B cell (primary cell): ENCODE measurements at regions not wholly inside any gene's neighbourhood (a gene's known extent, or its start where the extent isn't known, plus 50 kb on each side); places are given as distances from the start of the nearest gene placed in this dataset.

Experiments used
- ATAC-seq: fragments of 200-7000 bp; cut with Tn5 transposase; one replicate; pipeline ENCODE4 v1.10.0; 2021; ENCODE audit warnings: low read depth, mild to moderate bottlenecking, moderate number of reproducible peaks, moderate library complexity
- CTCF ChIA-PET: fragments of 350-600 bp; sonication (Branson Sonifier 250); formaldehyde crosslinking; loops from one replicate; lab custom pipeline; 2021; ENCODE audit warnings: antibody characterized with exemption, inconsistent platforms; lab: Charles Lee
- POLR2A ChIA-PET: fragments of 350-600 bp; sonication (Branson Sonifier 250); formaldehyde crosslinking; loops from one replicate; lab custom pipeline; 2021; ENCODE audit warnings: antibody characterized with exemption; lab: Charles Lee
- DNase-seq: peaks from one replicate; pipeline ENCODE4 v3.0.0; 2013
- H2AFZ ChIP-seq: 2 replicates; pipeline ENCODE4 v1.6.1; 2012; ENCODE audit warnings: mild to moderate bottlenecking, low read depth, low read length; ENCODE audit not compliant: insufficient read depth, poor library complexity, severe bottlenecking
- H3K27ac ChIP-seq, 2 donors: 1 replicate in 1 of 2; 2 replicates in 1 of 2; pipeline ENCODE4 v1.5.1; 2012 to 2013; ENCODE audit warnings: low read length in 2 of 2, mild to moderate bottlenecking in 2 of 2, moderate library complexity in 1 of 2
- H3K27me3 ChIP-seq, 4 experiments: fragments of 200-600 bp in 1 of 4; sonication (generic) in 1 of 4; replicated peaks in 1 of 4; 1 replicate in 2 of 4; 2 replicates in 2 of 4; pipeline versions ENCODE4 v1.6.1 to v1.7.0; 2013 to 2016; ENCODE audit warnings: low read length in 3 of 4, mild to moderate bottlenecking in 2 of 4, mixed read lengths in 1 of 4, moderate library complexity in 1 of 4; ENCODE audit not compliant: insufficient read depth in 4 of 4, control insufficient read depth in 3 of 4; ENCODE audit errors: control extremely low read depth in 1 of 4
- H3K36me3 ChIP-seq, 2 experiments: replicated peaks in 1 of 2; 1 replicate in 1 of 2; 2 replicates in 1 of 2; pipeline versions ENCODE4 v1.6.1 to v1.7.1; 2013; ENCODE audit warnings: low read length in 1 of 2; ENCODE audit not compliant: insufficient read depth in 2 of 2, control insufficient read depth in 1 of 2; ENCODE audit errors: control extremely low read depth in 1 of 2, extremely low read depth in 1 of 2
- H3K4me1 ChIP-seq, 2 donors: fragments of 200-600 bp in 1 of 2; sonication (generic) in 1 of 2; 1 replicate in 1 of 2; 2 replicates in 1 of 2; pipeline versions ENCODE4 v1.5.1 to v1.6.1; 2013 to 2017; ENCODE audit warnings: low read length in 2 of 2; ENCODE audit not compliant: control insufficient read depth in 2 of 2, insufficient read depth in 2 of 2
- H3K4me2 ChIP-seq: replicated peaks from 2 replicates; pipeline ENCODE3; 2012; ENCODE audit warnings: mild to moderate bottlenecking, low read depth, low read length; ENCODE audit not compliant: poor library complexity, severe bottlenecking
- H3K4me3 ChIP-seq, 5 experiments: fragments of 200-600 bp in 1 of 5; sonication (generic) in 1 of 5; 1 replicate in 3 of 5; 2 replicates in 2 of 5; pipeline versions ENCODE4 v1.5.1 to v1.7.0; 2011 to 2016; ENCODE audit warnings: low read length in 4 of 5, mild to moderate bottlenecking in 4 of 5, low read depth in 2 of 5, control low read depth in 1 of 5, moderate library complexity in 1 of 5; ENCODE audit not compliant: insufficient read depth in 1 of 5; ENCODE audit errors: control extremely low read depth in 1 of 5, extremely low read depth in 1 of 5
- H3K79me2 ChIP-seq: fragments of 200-600 bp; sonication (generic); one replicate; pipeline ENCODE4 v1.6.0; 2016; ENCODE audit warnings: low read length; ENCODE audit not compliant: control insufficient read depth, insufficient read depth
- H3K9ac ChIP-seq: fragments of 200-600 bp; sonication (generic); 2 replicates; pipeline ENCODE4 v1.6.1; 2017; ENCODE audit warnings: mild to moderate bottlenecking, low read length, moderate library complexity
- H3K9me3 ChIP-seq, 3 donors: one replicate each; pipeline versions ENCODE4 v1.6.1 to v1.7.1; 2013; ENCODE audit warnings: low read length in 2 of 3; ENCODE audit not compliant: control insufficient read depth in 2 of 3, insufficient read depth in 1 of 3; ENCODE audit errors: control extremely low read depth in 1 of 3
- H4K20me1 ChIP-seq: 2 replicates; pipeline ENCODE4 v1.6.0; 2012; ENCODE audit warnings: mild to moderate bottlenecking, low read length; ENCODE audit not compliant: insufficient read depth, control insufficient read depth, poor library complexity, severe bottlenecking
- H3K27ac Mint-ChIP-seq: one replicate; pipeline ENCODE4 v1.8.0; 2021; ENCODE audit warnings: mixed read lengths
- H3K27me3 Mint-ChIP-seq: one replicate; pipeline ENCODE4 v1.8.0; 2021; ENCODE audit warnings: mixed read lengths
- H3K4me1 Mint-ChIP-seq: one replicate; pipeline ENCODE4 v1.8.0; 2021; ENCODE audit warnings: mixed read lengths
- H3K4me3 Mint-ChIP-seq: one replicate; pipeline ENCODE4 v1.8.0; 2021; ENCODE audit warnings: mixed read lengths
- H3K9me3 Mint-ChIP-seq: one replicate; pipeline ENCODE4 v1.8.0; 2022; ENCODE audit warnings: mixed read lengths; ENCODE audit not compliant: insufficient read depth
- EZH2 ChIP-seq: IDR thresholded peaks from 2 replicates; pipeline ENCODE4 v1.6.1; 2012; ENCODE audit warnings: borderline replicate concordance, low read depth, mild to moderate bottlenecking, moderate library complexity, low read length; ENCODE audit not compliant: insufficient read depth, poor library complexity, severe bottlenecking
- WGBS: methylation state at CpG from one replicate; pipeline ENCODE4 v1.1.5; 2013; ENCODE audit warnings: missing lambda C conversion rate; ENCODE audit not compliant: insufficient coverage; 5-methylcytosine and 5-hydroxymethylcytosine counted together
- intact Hi-C: fragments of 100-400 bp; cut with micrococcal nuclease; formaldehyde crosslinking; loops from one replicate; pipeline ENCODE4 v1.10.0; 2022
- TF ChIP-seq, protein P1 (sequence below): fragments of 200-600 bp; IDR thresholded peaks from one replicate; pipeline ENCODE4 v1.8.0; 2022; ENCODE audit warnings: antibody characterized with exemption, mild to moderate bottlenecking

DNA sequence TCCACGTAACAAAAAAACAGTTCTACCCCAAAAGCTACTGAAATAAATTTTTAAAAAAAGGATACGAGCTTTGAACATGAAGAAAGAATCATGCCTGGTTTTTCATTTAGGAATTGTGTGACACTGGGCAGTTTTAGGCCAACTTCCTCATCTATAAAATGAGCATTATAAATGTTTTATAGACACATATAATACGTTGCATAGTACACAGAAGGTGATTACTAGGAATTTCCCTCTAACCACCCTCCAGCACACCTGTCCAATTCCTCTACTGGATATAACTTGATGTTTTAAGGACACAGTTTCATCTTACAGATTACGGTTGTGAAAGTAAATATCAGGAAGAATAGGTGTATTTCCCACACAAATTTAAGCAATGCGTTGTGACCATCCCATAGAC is 85.5 kb upstream of the IQCM start:
- no CpG with 5 or more reads among the region's 5 CpGs for WGBS
- Histone ChIP-seq H3K4me1 (no peaks in the 10 kb centered on the region), H3K4me3 (no peak overlapping the region), H3K9ac (no peak overlapping the region), H3K79me2 (no peaks in the 10 kb centered on the region), H3K27ac (no peak overlapping the region), H3K4me2 (no peak overlapping the region), H3K9me3 (no peaks in the 10 kb centered on the region), H4K20me1 (no peaks in the 10 kb centered on the region), H3K36me3 (no peaks in the 10 kb centered on the region), H2AFZ (no peak overlapping the region), H3K27me3 (no peaks in the 10 kb centered on the region)
- TF ChIP-seq, protein P1, sequence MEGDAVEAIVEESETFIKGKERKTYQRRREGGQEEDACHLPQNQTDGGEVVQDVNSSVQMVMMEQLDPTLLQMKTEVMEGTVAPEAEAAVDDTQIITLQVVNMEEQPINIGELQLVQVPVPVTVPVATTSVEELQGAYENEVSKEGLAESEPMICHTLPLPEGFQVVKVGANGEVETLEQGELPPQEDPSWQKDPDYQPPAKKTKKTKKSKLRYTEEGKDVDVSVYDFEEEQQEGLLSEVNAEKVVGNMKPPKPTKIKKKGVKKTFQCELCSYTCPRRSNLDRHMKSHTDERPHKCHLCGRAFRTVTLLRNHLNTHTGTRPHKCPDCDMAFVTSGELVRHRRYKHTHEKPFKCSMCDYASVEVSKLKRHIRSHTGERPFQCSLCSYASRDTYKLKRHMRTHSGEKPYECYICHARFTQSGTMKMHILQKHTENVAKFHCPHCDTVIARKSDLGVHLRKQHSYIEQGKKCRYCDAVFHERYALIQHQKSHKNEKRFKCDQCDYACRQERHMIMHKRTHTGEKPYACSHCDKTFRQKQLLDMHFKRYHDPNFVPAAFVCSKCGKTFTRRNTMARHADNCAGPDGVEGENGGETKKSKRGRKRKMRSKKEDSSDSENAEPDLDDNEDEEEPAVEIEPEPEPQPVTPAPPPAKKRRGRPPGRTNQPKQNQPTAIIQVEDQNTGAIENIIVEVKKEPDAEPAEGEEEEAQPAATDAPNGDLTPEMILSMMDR: no peak
- no peak for TF ChIP-seq EZH2
- intact Hi-C loops: no loop called here
- Mint-ChIP-seq H3K27ac (no peak overlapping the region), H3K9me3 (no peaks in the 10 kb centered on the region), H3K27me3 (no peaks in the 10 kb centered on the region), H3K4me3 (no peak overlapping the region), H3K4me1 (no peaks in the 10 kb centered on the region)
- no peak for ATAC-seq
- CTCF ChIA-PET: no interaction called here
- DNase-seq: no peak
- POLR2A ChIA-PET: no interaction called here

DNA sequence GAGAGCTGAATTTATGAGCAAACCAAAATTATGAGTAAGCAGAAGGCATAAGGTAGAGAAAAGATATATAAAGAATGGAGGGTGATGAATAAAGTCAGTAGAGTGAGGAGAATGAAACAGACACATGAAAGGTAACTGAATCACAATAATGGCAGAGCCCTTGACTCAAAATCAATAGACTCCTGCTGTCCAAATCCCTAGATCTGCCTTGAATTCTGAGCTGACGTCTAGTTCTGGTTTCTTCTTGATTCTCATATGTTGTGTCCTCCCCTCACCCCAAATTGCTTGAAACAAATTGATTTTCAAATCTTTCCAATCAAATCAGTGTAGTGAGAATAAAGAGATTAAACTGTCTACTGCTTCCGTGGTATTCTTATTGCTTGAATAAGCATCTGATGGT is 86.6 kb upstream of the IQCM start:
- no peak overlapping the region for H3K4me3 ChIP-seq

More for the DNA sequence above, 86.6 kb upstream of the IQCM start:
- DNase-seq (no peak), ATAC-seq (no peak)
- Histone ChIP-seq H2AFZ (no peak overlapping the region), H3K9me3 (no peaks in the 10 kb centered on the region), H3K9ac (no peak overlapping the region), H3K27ac (no peak overlapping the region), H4K20me1 (no peaks in the 10 kb centered on the region), H3K4me1 (no peaks in the 10 kb centered on the region), H3K4me2 (no peak overlapping the region), H3K79me2 (no peaks in the 10 kb centered on the region), H3K36me3 (no peaks in the 10 kb centered on the region), H3K27me3 (no peaks in the 10 kb centered on the region)
- Mint-ChIP-seq H3K4me1 (no peaks in the 10 kb centered on the region), H3K9me3 (no peaks in the 10 kb centered on the region), H3K27me3 (no peaks in the 10 kb centered on the region), H3K4me3 (no peak overlapping the region), H3K27ac (no peak overlapping the region)
- TF ChIP-seq, protein P1: no peak
- TF ChIP-seq EZH2: no peak
- intact Hi-C loops: no loop called here
- WGBS: no CpG with 5 or more reads among the region's 2 CpGs
- ChIA-PET POLR2A (no interaction called here), CTCF (no interaction called here)
